Neural cell (in vitro differentiated cells): ENCODE measurements at regions not wholly inside any gene's neighbourhood (a gene's known extent, or its start where the extent isn't known, plus 50 kb on each side); places are given as distances from the start of the nearest gene placed in this dataset.

Experiments used
- H2AFZ ChIP-seq: fragments of 200-600, 300-800 bp; sonication (generic), shearing (Covaris generic); 2 replicates; pipeline ENCODE4 v1.6.0; 2014; ENCODE audit warnings: low read depth, mild to moderate bottlenecking, antibody characterized with exemption, low read length, moderate library complexity
- H3F3A ChIP-seq: fragments of 200-600 bp; shearing (Covaris generic); 2 replicates; pipeline ENCODE4 v1.6.1; 2016; ENCODE audit warnings: mild to moderate bottlenecking, moderate library complexity, mixed read lengths, antibody characterized with exemption, low read length; ENCODE audit not compliant: insufficient read depth, poor library complexity, severe bottlenecking
- H3K27ac ChIP-seq: fragments of 200-600, 300-800 bp; sonication (generic), shearing (Covaris generic); 2 replicates; pipeline ENCODE4 v1.5.1; 2014; ENCODE audit warnings: mild to moderate bottlenecking, low read length, moderate library complexity
- H3K27me3 ChIP-seq: fragments of 300-800, 200-600 bp; sonication (generic), shearing (Covaris generic); 2 replicates; pipeline ENCODE4 v1.6.0; 2014; ENCODE audit warnings: mild to moderate bottlenecking, low read depth, low read length, moderate library complexity; ENCODE audit not compliant: insufficient read depth
- H3K36me3 ChIP-seq: fragments of 300-800, 200-600 bp; sonication (generic), shearing (Covaris generic); 2 replicates; pipeline ENCODE4 v1.5.1; 2014; ENCODE audit warnings: mild to moderate bottlenecking, antibody characterized with exemption, low read length, moderate library complexity; ENCODE audit not compliant: insufficient read depth
- H3K4me2 ChIP-seq: fragments of 300-800, 200-600 bp; sonication (generic), shearing (Covaris generic); 2 replicates; pipeline ENCODE4 v1.6.0; 2014; ENCODE audit warnings: mild to moderate bottlenecking, low read length
- H3K4me3 ChIP-seq: fragments of 300-800, 200-600 bp; sonication (generic), shearing (Covaris generic); 2 replicates; pipeline ENCODE4 v1.5.1; 2014; ENCODE audit warnings: mild to moderate bottlenecking, low read length, moderate library complexity
- H3K79me2 ChIP-seq: fragments of 200-600 bp; shearing (Covaris generic); replicated peaks from 2 replicates; pipeline ENCODE4 v1.6.0; 2014; ENCODE audit warnings: mild to moderate bottlenecking, low read length, moderate library complexity; ENCODE audit not compliant: insufficient read depth
- H3K9ac ChIP-seq: fragments of 300-800, 200-600 bp; sonication (generic), shearing (Covaris generic); 2 replicates; pipeline ENCODE4 v1.6.1; 2016; ENCODE audit warnings: mild to moderate bottlenecking, low read length, mixed read lengths
- H3K9me2 ChIP-seq: fragments of 200-600 bp; shearing (Covaris generic); 2 replicates; pipeline ENCODE4 v1.6.1; 2016; ENCODE audit warnings: mild to moderate bottlenecking, low read length, mixed read lengths; ENCODE audit not compliant: insufficient read depth
- H3K9me3 ChIP-seq: fragments of 200-600, 300-800 bp; sonication (generic), shearing (Covaris generic); 2 replicates; pipeline ENCODE4 v1.6.1; 2016; ENCODE audit warnings: mild to moderate bottlenecking, mixed run types, low read length, moderate library complexity, mixed read lengths
- H4K20me1 ChIP-seq: fragments of 200-600 bp; shearing (Covaris generic); 2 replicates; pipeline ENCODE4 v1.6.1; 2016; ENCODE audit warnings: mild to moderate bottlenecking, mixed run types; ENCODE audit not compliant: insufficient read depth
- CTCF ChIP-seq: fragments of 450-650 bp; IDR thresholded peaks from 2 replicates; pipeline ENCODE4 v1.5.1; 2014; ENCODE audit warnings: antibody characterized with exemption, mild to moderate bottlenecking, moderate library complexity; ENCODE audit not compliant: poor library complexity, severe bottlenecking
- EP300 ChIP-seq: fragments of 450-650 bp; conservative IDR thresholded peaks from 2 replicates; pipeline ENCODE4 v1.6.1; 2014; ENCODE audit warnings: antibody characterized with exemption, mild to moderate bottlenecking, moderate library complexity; ENCODE audit not compliant: poor library complexity, severe bottlenecking
- EZH2 ChIP-seq: fragments of 200-600, 300-800 bp; shearing (Covaris generic), sonication (generic); IDR thresholded peaks from 2 replicates; pipeline ENCODE4 v1.6.1; 2014; ENCODE audit warnings: antibody characterized with exemption, low read length, borderline replicate concordance, mild to moderate bottlenecking; ENCODE audit not compliant: insufficient read depth, poor library complexity, severe bottlenecking
- MXI1 ChIP-seq: fragments of 450-650 bp; conservative IDR thresholded peaks from 2 replicates; pipeline ENCODE4 v1.6.1; 2014; ENCODE audit warnings: antibody characterized with exemption, mild to moderate bottlenecking; ENCODE audit not compliant: poor library complexity, severe bottlenecking
- POLR2AphosphoS5 ChIP-seq: IDR thresholded peaks from 2 replicates; pipeline ENCODE4 v1.6.1; 2012
- RAD21 ChIP-seq: fragments of 450-650 bp; conservative IDR thresholded peaks from 2 replicates; pipeline ENCODE4 v1.6.1; 2014; ENCODE audit warnings: antibody characterized with exemption, mild to moderate bottlenecking, moderate library complexity
- REST ChIP-seq: IDR thresholded peaks from 2 replicates; pipeline ENCODE4 v1.6.1; 2012; ENCODE audit warnings: borderline replicate concordance
- SMC3 ChIP-seq: fragments of 450-650 bp; conservative IDR thresholded peaks from 2 replicates; pipeline ENCODE4 v1.6.1; 2014; ENCODE audit warnings: antibody characterized with exemption, mild to moderate bottlenecking, moderate library complexity; ENCODE audit not compliant: poor library complexity
- TAF1 ChIP-seq: IDR thresholded peaks from 2 replicates; pipeline ENCODE4 v1.6.1; 2012; ENCODE audit warnings: low read depth

GRCh38 chr5:15106530-15107283 lies 235.1 kb upstream of the ANKH start:
- Histone ChIP-seq H4K20me1 (no peaks in the 10 kb centered on the region), H3K9me2 (no peaks in the 10 kb centered on the region), H3K27ac (no peak overlapping the region), H3K4me2 (no peak overlapping the region), H3K27me3 (no peaks in the 10 kb centered on the region), H3K4me3 (no peak overlapping the region), H3K36me3 (no peaks in the 10 kb centered on the region), H3F3A (no peaks in the 10 kb centered on the region), H3K79me2 (no peaks in the 10 kb centered on the region), H3K9me3 (no peaks in the 10 kb centered on the region), H3K9ac (no peak overlapping the region), H2AFZ (no peak overlapping the region)
- TF ChIP-seq TAF1 (no peak), EP300 (no peak), MXI1 (no peak), SMC3 (no peak), EZH2 (no peak), POLR2AphosphoS5 (no peak), CTCF (no peak), RAD21 (no peak), REST (no peak)

GRCh38 chr5:15105799-15106393 lies 234.3 kb upstream of the ANKH start:
- TF ChIP-seq MXI1 (no peak), SMC3 (peak; percentile 77), RAD21 (peak; percentile 69), CTCF (peak; percentile 70)
- no peaks in the 10 kb centered on the region for H3K79me2 ChIP-seq

More at GRCh38 chr5:15105799-15106393, 234.3 kb upstream of the ANKH start:
- Histone ChIP-seq H3K36me3 (no peaks in the 10 kb centered on the region), H3K27ac (no peak overlapping the region), H4K20me1 (no peaks in the 10 kb centered on the region), H3K4me2 (no peak overlapping the region), H3K27me3 (no peaks in the 10 kb centered on the region), H3K9ac (no peak overlapping the region), H3K9me3 (no peaks in the 10 kb centered on the region), H3K9me2 (no peaks in the 10 kb centered on the region), H3F3A (no peaks in the 10 kb centered on the region), H2AFZ (no peak overlapping the region), H3K4me3 (no peak overlapping the region)
